SK-N-SH (cell line): ENCODE measurements at regions not wholly inside any gene's neighbourhood (a gene's known extent, or its start where the extent isn't known, plus 50 kb on each side); places are given as distances from the start of the nearest gene placed in this dataset.

ENCODE experiments used
- CTCF ChIA-PET: fragments of 300-600, 350-600 bp; formaldehyde crosslinking; extraction: SDS; loops from one replicate; lab custom pipeline; 2021; lab: Yijun Ruan, JAX
- POLR2A ChIA-PET: fragments of 350-600 bp; sonication (Branson Sonifier 250); formaldehyde crosslinking; extraction: SDS; loops from one replicate; lab custom pipeline; 2020; ENCODE audit warnings: antibody characterized with exemption, inconsistent platforms; lab: Yijun Ruan, JAX
- DNase-seq: peaks from one replicate; pipeline ENCODE4 v3.0.0; 2012
- H2AFZ ChIP-seq: fragments of 200-600 bp; sonication (generic); 2 replicates; pipeline ENCODE4 v1.8.1; 2016; ENCODE audit warnings: antibody characterized with exemption, mild to moderate bottlenecking, low read depth
- H3F3A ChIP-seq: fragments of 200-600 bp; sonication (generic); replicated peaks from 2 replicates; pipeline ENCODE3; 2016; ENCODE audit warnings: antibody characterized with exemption, mild to moderate bottlenecking; ENCODE audit not compliant: insufficient read depth
- H3K27ac ChIP-seq, 2 experiments: fragments of 200-500 bp in 1 of 2; fragments of 200-600 bp in 1 of 2; sonication (Bioruptor generic) in 1 of 2; sonication (generic), shearing (Covaris generic) in 1 of 2; 2 replicates each; pipeline versions ENCODE4 v1.5.1 to v1.6.1; 2014 to 2016; ENCODE audit warnings: low read depth in 2 of 2, inconsistent platforms in 1 of 2, low read length in 1 of 2, mild to moderate bottlenecking in 1 of 2, mixed read lengths in 1 of 2
- H3K27me3 ChIP-seq: fragments of 200-600 bp; sonication (generic), shearing (Covaris generic); 2 replicates; pipeline ENCODE4 v1.6.1; 2016; ENCODE audit warnings: mixed run types; ENCODE audit not compliant: insufficient read depth
- H3K36me3 ChIP-seq, 2 experiments: fragments of 200-500 bp in 1 of 2; fragments of 200-600 bp in 1 of 2; sonication (Bioruptor generic) in 1 of 2; sonication (generic) in 1 of 2; replicated peaks in 1 of 2; 2 replicates each; pipeline versions ENCODE3 to v1.5.1; 2014 to 2016; ENCODE audit warnings: low read length in 1 of 2, mild to moderate bottlenecking in 1 of 2; ENCODE audit not compliant: insufficient read depth in 2 of 2, control insufficient read depth in 1 of 2
- H3K4me1 ChIP-seq, 2 experiments: fragments of 200-500 bp in 1 of 2; fragments of 200-600 bp in 1 of 2; sonication (Bioruptor generic) in 1 of 2; sonication (generic), shearing (Covaris generic) in 1 of 2; 2 replicates each; pipeline versions ENCODE4 v1.5.1 to v1.6.1; 2014 to 2016; ENCODE audit warnings: low read depth in 1 of 2, low read length in 1 of 2, mixed run types in 1 of 2; ENCODE audit not compliant: insufficient read depth in 2 of 2, control insufficient read depth in 1 of 2
- H3K4me2 ChIP-seq: fragments of 200-600 bp; sonication (generic), shearing (Covaris generic); 2 replicates; pipeline ENCODE4 v1.6.1; 2017; ENCODE audit warnings: mixed run types
- H3K4me3 ChIP-seq, 2 experiments: fragments of 200-500 bp in 1 of 2; fragments of 200-600 bp in 1 of 2; sonication (Bioruptor generic) in 1 of 2; sonication (generic), shearing (Covaris generic) in 1 of 2; 2 replicates each; pipeline versions ENCODE4 v1.5.1 to v1.8.1; 2014 to 2016; ENCODE audit warnings: low read depth in 2 of 2, inconsistent platforms in 1 of 2, low read length in 1 of 2, mild to moderate bottlenecking in 1 of 2, mixed read lengths in 1 of 2, moderate library complexity in 1 of 2
- H3K79me2 ChIP-seq: fragments of 200-600 bp; sonication (generic); 2 replicates; pipeline ENCODE4 v1.8.1; 2017; ENCODE audit warnings: mild to moderate bottlenecking; ENCODE audit not compliant: insufficient read depth
- H3K9ac ChIP-seq: fragments of 200-600 bp; sonication (generic); 2 replicates; pipeline ENCODE4 v1.6.1; 2017; ENCODE audit warnings: mixed run types
- H3K9me2 ChIP-seq: fragments of 200-600 bp; sonication (generic); 2 replicates; pipeline ENCODE4 v1.6.1; 2017; ENCODE audit warnings: mixed run types
- H3K9me3 ChIP-seq: fragments of 200-600 bp; sonication (generic); 2 replicates; pipeline ENCODE4 v1.6.1; 2017; ENCODE audit warnings: mixed run types, mild to moderate bottlenecking, moderate library complexity
- H4K20me1 ChIP-seq: fragments of 200-600 bp; sonication (generic); 2 replicates; pipeline ENCODE4 v1.6.1; 2017; ENCODE audit warnings: mild to moderate bottlenecking, mixed run types; ENCODE audit not compliant: insufficient read depth
- CHD2 ChIP-seq: fragments of 150-350 bp; IDR thresholded peaks from 2 replicates; pipeline ENCODE4 v1.6.1; 2018; ENCODE audit warnings: low read length; ENCODE audit not compliant: partially characterized antibody
- ELF1 ChIP-seq: IDR thresholded peaks from 2 replicates; pipeline ENCODE4 v1.4.0; 2012
- EP300 ChIP-seq, 2 experiments: IDR thresholded peaks; 2 replicates each; pipeline versions ENCODE4 v1.4.0 to v1.6.1; 2012; ENCODE audit warnings: borderline replicate concordance in 1 of 2, low read depth in 1 of 2, low read length in 1 of 2
- EZH2phosphoT487 ChIP-seq: fragments of 200-600 bp; sonication (generic); IDR thresholded peaks from 2 replicates; pipeline ENCODE4 v1.6.1; 2017; ENCODE audit warnings: low read depth, mixed run types, mild to moderate bottlenecking, antibody characterized with exemption, moderate library complexity, borderline replicate concordance
- FOSL2 ChIP-seq: IDR thresholded peaks from 2 replicates; pipeline ENCODE4 v1.4.0; 2012; ENCODE audit warnings: low read depth, mild to moderate bottlenecking, moderate library complexity, borderline replicate concordance
- FOXM1 ChIP-seq: IDR thresholded peaks from 2 replicates; pipeline ENCODE4 v1.4.0; 2012; ENCODE audit warnings: low read depth, mild to moderate bottlenecking
- GABPA ChIP-seq: IDR thresholded peaks from 2 replicates; pipeline ENCODE4 v1.4.0; 2012; ENCODE audit warnings: low read depth, mild to moderate bottlenecking
- GATA2 ChIP-seq: sonication (generic); formaldehyde crosslinking; IDR thresholded peaks from 2 replicates; pipeline ENCODE4 v1.5.0; 2020; ENCODE audit warnings: mild to moderate bottlenecking, missing genetic modification reagents
- MEF2A ChIP-seq: IDR thresholded peaks from 2 replicates; pipeline ENCODE4 v1.4.0; 2012; ENCODE audit warnings: low read depth, borderline replicate concordance
- NRF1 ChIP-seq: IDR thresholded peaks from 2 replicates; pipeline ENCODE4 v1.6.1; 2012; ENCODE audit warnings: low read depth, mild to moderate bottlenecking, low read length
- RAD21 ChIP-seq: IDR thresholded peaks from 2 replicates; pipeline ENCODE4 v1.6.1; 2012; ENCODE audit warnings: mild to moderate bottlenecking, low read length
- SIN3A ChIP-seq: IDR thresholded peaks from 2 replicates; pipeline ENCODE4 v1.6.1; 2012; ENCODE audit warnings: low read depth, mild to moderate bottlenecking, low read length, moderate library complexity, borderline replicate concordance
- SMC3 ChIP-seq: IDR thresholded peaks from 2 replicates; pipeline ENCODE4 v1.6.1; 2012; ENCODE audit warnings: low read depth, low read length, improper control_type of control experiment
- TEAD4 ChIP-seq: IDR thresholded peaks from 2 replicates; pipeline ENCODE4 v1.4.0; 2012; ENCODE audit warnings: mild to moderate bottlenecking, borderline replicate concordance; ENCODE audit not compliant: insufficient read depth
- USF2 ChIP-seq: fragments of 150-350 bp; IDR thresholded peaks from 2 replicates; pipeline ENCODE4 v1.6.1; 2017; ENCODE audit warnings: antibody characterized with exemption, low read length, low read depth, borderline replicate concordance
- YY1 ChIP-seq: IDR thresholded peaks from 2 replicates; pipeline ENCODE4 v1.4.0; 2012; ENCODE audit warnings: low read depth, mild to moderate bottlenecking
- WGBS: methylation state at CpG from one replicate; pipeline ENCODE4 v1.1.6; 2017; ENCODE audit warnings: low lambda C conversion rate; 5-methylcytosine and 5-hydroxymethylcytosine counted together
- TF ChIP-seq, protein P1 (sequence below): IDR thresholded peaks from 2 replicates; pipeline ENCODE4 v1.4.0; 2012; ENCODE audit warnings: low read depth, borderline replicate concordance
- TF ChIP-seq, protein P2 (sequence below): fragments of 150-350 bp; IDR thresholded peaks from 2 replicates; pipeline ENCODE4 v1.6.1; 2016; ENCODE audit warnings: mild to moderate bottlenecking, low read depth, low read length

DNA sequence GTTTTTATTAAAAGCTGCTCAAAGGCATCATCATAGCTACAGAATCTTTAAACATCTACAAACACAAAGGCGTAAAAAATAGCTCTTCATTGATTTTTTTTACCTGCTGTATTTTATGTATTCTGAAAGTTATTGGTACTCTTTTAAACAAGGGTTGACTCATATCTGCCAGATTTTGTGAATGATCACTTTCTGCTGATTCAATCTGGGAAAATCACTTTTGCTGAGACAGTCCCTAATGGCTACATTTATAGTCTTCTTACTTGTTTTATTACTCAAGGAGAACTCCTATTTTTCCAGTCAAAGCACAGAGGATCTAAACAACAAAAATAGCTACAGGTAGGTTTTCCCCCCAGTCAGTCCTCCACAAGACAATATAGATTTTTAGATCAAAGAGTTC lies 739.0 kb downstream of the CBLN4 start:
- no peak overlapping the region for H3K4me3 ChIP-seq
- ChIA-PET POLR2A (no interaction called here), CTCF (interaction anchor here (1.2 kb wide), 1 partner anchor 151 kb away, joined by 3 read pairs; no protein-coding TSS in a partner anchor)
- H3K9me2 ChIP-seq, result no peaks in the 10 kb centered on the region
- H3F3A ChIP-seq, result no peaks in the 10 kb centered on the region
- DNase-seq, result no peak
- 16% methylated on average over 1 of the region's 1 CpG for WGBS
- H3K4me1 ChIP-seq, result peaks cover 0 to 4% of the 10 kb centered on the region in 2 experiments; a peak in 1 of 4 replicates
- TF ChIP-seq ELF1, result no peak
- TF ChIP-seq, protein P1, sequence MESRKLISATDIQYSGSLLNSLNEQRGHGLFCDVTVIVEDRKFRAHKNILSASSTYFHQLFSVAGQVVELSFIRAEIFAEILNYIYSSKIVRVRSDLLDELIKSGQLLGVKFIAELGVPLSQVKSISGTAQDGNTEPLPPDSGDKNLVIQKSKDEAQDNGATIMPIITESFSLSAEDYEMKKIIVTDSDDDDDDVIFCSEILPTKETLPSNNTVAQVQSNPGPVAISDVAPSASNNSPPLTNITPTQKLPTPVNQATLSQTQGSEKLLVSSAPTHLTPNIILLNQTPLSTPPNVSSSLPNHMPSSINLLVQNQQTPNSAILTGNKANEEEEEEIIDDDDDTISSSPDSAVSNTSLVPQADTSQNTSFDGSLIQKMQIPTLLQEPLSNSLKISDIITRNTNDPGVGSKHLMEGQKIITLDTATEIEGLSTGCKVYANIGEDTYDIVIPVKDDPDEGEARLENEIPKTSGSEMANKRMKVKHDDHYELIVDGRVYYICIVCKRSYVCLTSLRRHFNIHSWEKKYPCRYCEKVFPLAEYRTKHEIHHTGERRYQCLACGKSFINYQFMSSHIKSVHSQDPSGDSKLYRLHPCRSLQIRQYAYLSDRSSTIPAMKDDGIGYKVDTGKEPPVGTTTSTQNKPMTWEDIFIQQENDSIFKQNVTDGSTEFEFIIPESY, result no peak
- TF ChIP-seq, all 33 proteins: peak for 0
- Histone ChIP-seq H2AFZ (no peak overlapping the region), H3K36me3 (no peaks in the 10 kb centered on the region), H3K27me3 (no peaks in the 10 kb centered on the region), H3K4me2 (no peak overlapping the region), H3K9me3 (no peaks in the 10 kb centered on the region), H3K27ac (no peak overlapping the region), H3K79me2 (no peaks in the 10 kb centered on the region), H4K20me1 (no peaks in the 10 kb centered on the region), H3K9ac (no peak overlapping the region)

DNA sequence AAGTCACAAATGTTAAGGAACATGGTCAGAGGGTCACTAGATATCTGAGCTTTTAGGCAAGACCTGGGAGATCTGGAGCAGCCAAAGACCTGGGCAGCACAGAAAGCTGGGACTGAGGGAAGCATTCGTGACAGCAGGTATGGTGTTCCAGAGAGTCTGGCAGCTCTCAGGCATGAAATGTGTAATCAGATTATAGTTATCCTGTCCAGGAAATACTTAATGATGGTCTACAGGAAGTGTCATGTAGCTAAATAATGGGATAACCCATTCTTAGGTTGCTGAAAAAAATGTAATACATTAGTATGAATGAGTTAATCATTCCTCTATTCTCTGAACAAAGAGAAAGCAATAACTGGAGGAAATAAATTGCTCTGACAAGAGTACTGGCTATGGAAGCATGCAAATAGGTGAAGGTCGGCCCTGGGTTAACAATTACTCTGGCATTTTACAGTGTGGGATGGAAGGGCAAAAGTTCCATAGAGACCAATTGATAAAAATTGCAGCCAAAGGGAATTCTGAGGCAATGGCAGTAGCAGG lies 740.5 kb downstream of the CBLN4 start:
- Histone ChIP-seq H3K27me3 (no peaks in the 10 kb centered on the region), H3K9ac (no peak overlapping the region), H4K20me1 (no peaks in the 10 kb centered on the region), H3K79me2 (no peaks in the 10 kb centered on the region), H2AFZ (no peak overlapping the region), H3K4me3 (no peak overlapping the region), H3K9me2 (no peaks in the 10 kb centered on the region), H3K36me3 (no peaks in the 10 kb centered on the region), H3K27ac (peak overlapping the region in 1 of 2 experiments; percentile 22; a peak in 2 of 4 replicates), H3K4me1 (peaks cover 0 to 4% of the 10 kb centered on the region in 2 experiments; a peak in 1 of 4 replicates), H3K9me3 (no peaks in the 10 kb centered on the region), H3K4me2 (no peak overlapping the region), H3F3A (no peaks in the 10 kb centered on the region)
- TF ChIP-seq SIN3A (no peak), EZH2phosphoT487 (no peak), FOXM1 (no peak), NRF1 (no peak), TEAD4 (no peak), GABPA (no peak), MEF2A (no peak), SMC3 (no peak), RAD21 (no peak), USF2 (no peak), GATA2 (CRISPR knock-in tag) (no peak), CHD2 (no peak), FOSL2 (no peak), YY1 (no peak), EP300 (IDR thresholded peaks at IDR 0.05; ENCODE audit: borderline replicate concordance in 1 of 2, low read depth in 1 of 2, low read length in 1 of 2) (no peak)
- TF ChIP-seq, protein P1, result no peak
- TF ChIP-seq, protein P2, sequence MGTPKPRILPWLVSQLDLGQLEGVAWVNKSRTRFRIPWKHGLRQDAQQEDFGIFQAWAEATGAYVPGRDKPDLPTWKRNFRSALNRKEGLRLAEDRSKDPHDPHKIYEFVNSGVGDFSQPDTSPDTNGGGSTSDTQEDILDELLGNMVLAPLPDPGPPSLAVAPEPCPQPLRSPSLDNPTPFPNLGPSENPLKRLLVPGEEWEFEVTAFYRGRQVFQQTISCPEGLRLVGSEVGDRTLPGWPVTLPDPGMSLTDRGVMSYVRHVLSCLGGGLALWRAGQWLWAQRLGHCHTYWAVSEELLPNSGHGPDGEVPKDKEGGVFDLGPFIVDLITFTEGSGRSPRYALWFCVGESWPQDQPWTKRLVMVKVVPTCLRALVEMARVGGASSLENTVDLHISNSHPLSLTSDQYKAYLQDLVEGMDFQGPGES, result no peak
- 9% methylated on average over 2 of the region's 2 CpGs for WGBS
- ChIA-PET CTCF (no interaction called here), POLR2A (no interaction called here)
- no peak for DNase-seq
